B cell (primary cell): ENCODE measurements at regions not wholly inside any gene's neighbourhood (a gene's known extent, or its start where the extent isn't known, plus 50 kb on each side); places are given as distances from the start of the nearest gene placed in this dataset.

ENCODE experiments used
- ATAC-seq: fragments of 200-7000 bp; cut with Tn5 transposase; one replicate; pipeline ENCODE4 v1.10.0; 2021; ENCODE audit warnings: low read depth, mild to moderate bottlenecking, moderate number of reproducible peaks, moderate library complexity
- CTCF ChIA-PET: fragments of 350-600 bp; sonication (Branson Sonifier 250); formaldehyde crosslinking; loops from one replicate; lab custom pipeline; 2021; ENCODE audit warnings: antibody characterized with exemption, inconsistent platforms; lab: Charles Lee
- POLR2A ChIA-PET: fragments of 350-600 bp; sonication (Branson Sonifier 250); formaldehyde crosslinking; loops from one replicate; lab custom pipeline; 2021; ENCODE audit warnings: antibody characterized with exemption; lab: Charles Lee
- DNase-seq: peaks from one replicate; pipeline ENCODE4 v3.0.0; 2013
- H2AFZ ChIP-seq: 2 replicates; pipeline ENCODE4 v1.6.1; 2012; ENCODE audit warnings: mild to moderate bottlenecking, low read depth, low read length; ENCODE audit not compliant: insufficient read depth, poor library complexity, severe bottlenecking
- H3K27ac ChIP-seq, 2 donors: 1 replicate in 1 of 2; 2 replicates in 1 of 2; pipeline ENCODE4 v1.5.1; 2012 to 2013; ENCODE audit warnings: low read length in 2 of 2, mild to moderate bottlenecking in 2 of 2, moderate library complexity in 1 of 2
- H3K27me3 ChIP-seq, 4 experiments: fragments of 200-600 bp in 1 of 4; sonication (generic) in 1 of 4; replicated peaks in 1 of 4; 1 replicate in 2 of 4; 2 replicates in 2 of 4; pipeline versions ENCODE4 v1.6.1 to v1.7.0; 2013 to 2016; ENCODE audit warnings: low read length in 3 of 4, mild to moderate bottlenecking in 2 of 4, mixed read lengths in 1 of 4, moderate library complexity in 1 of 4; ENCODE audit not compliant: insufficient read depth in 4 of 4, control insufficient read depth in 3 of 4; ENCODE audit errors: control extremely low read depth in 1 of 4
- H3K36me3 ChIP-seq, 2 experiments: replicated peaks in 1 of 2; 1 replicate in 1 of 2; 2 replicates in 1 of 2; pipeline versions ENCODE4 v1.6.1 to v1.7.1; 2013; ENCODE audit warnings: low read length in 1 of 2; ENCODE audit not compliant: insufficient read depth in 2 of 2, control insufficient read depth in 1 of 2; ENCODE audit errors: control extremely low read depth in 1 of 2, extremely low read depth in 1 of 2
- H3K4me1 ChIP-seq, 2 donors: fragments of 200-600 bp in 1 of 2; sonication (generic) in 1 of 2; 1 replicate in 1 of 2; 2 replicates in 1 of 2; pipeline versions ENCODE4 v1.5.1 to v1.6.1; 2013 to 2017; ENCODE audit warnings: low read length in 2 of 2; ENCODE audit not compliant: control insufficient read depth in 2 of 2, insufficient read depth in 2 of 2
- H3K4me2 ChIP-seq: replicated peaks from 2 replicates; pipeline ENCODE3; 2012; ENCODE audit warnings: mild to moderate bottlenecking, low read depth, low read length; ENCODE audit not compliant: poor library complexity, severe bottlenecking
- H3K4me3 ChIP-seq, 5 experiments: fragments of 200-600 bp in 1 of 5; sonication (generic) in 1 of 5; 1 replicate in 3 of 5; 2 replicates in 2 of 5; pipeline versions ENCODE4 v1.5.1 to v1.7.0; 2011 to 2016; ENCODE audit warnings: low read length in 4 of 5, mild to moderate bottlenecking in 4 of 5, low read depth in 2 of 5, control low read depth in 1 of 5, moderate library complexity in 1 of 5; ENCODE audit not compliant: insufficient read depth in 1 of 5; ENCODE audit errors: control extremely low read depth in 1 of 5, extremely low read depth in 1 of 5
- H3K79me2 ChIP-seq: fragments of 200-600 bp; sonication (generic); one replicate; pipeline ENCODE4 v1.6.0; 2016; ENCODE audit warnings: low read length; ENCODE audit not compliant: control insufficient read depth, insufficient read depth
- H3K9ac ChIP-seq: fragments of 200-600 bp; sonication (generic); 2 replicates; pipeline ENCODE4 v1.6.1; 2017; ENCODE audit warnings: mild to moderate bottlenecking, low read length, moderate library complexity
- H3K9me3 ChIP-seq, 3 donors: one replicate each; pipeline versions ENCODE4 v1.6.1 to v1.7.1; 2013; ENCODE audit warnings: low read length in 2 of 3; ENCODE audit not compliant: control insufficient read depth in 2 of 3, insufficient read depth in 1 of 3; ENCODE audit errors: control extremely low read depth in 1 of 3
- H4K20me1 ChIP-seq: 2 replicates; pipeline ENCODE4 v1.6.0; 2012; ENCODE audit warnings: mild to moderate bottlenecking, low read length; ENCODE audit not compliant: insufficient read depth, control insufficient read depth, poor library complexity, severe bottlenecking
- H3K27ac Mint-ChIP-seq: one replicate; pipeline ENCODE4 v1.8.0; 2021; ENCODE audit warnings: mixed read lengths
- H3K27me3 Mint-ChIP-seq: one replicate; pipeline ENCODE4 v1.8.0; 2021; ENCODE audit warnings: mixed read lengths
- H3K4me1 Mint-ChIP-seq: one replicate; pipeline ENCODE4 v1.8.0; 2021; ENCODE audit warnings: mixed read lengths
- H3K4me3 Mint-ChIP-seq: one replicate; pipeline ENCODE4 v1.8.0; 2021; ENCODE audit warnings: mixed read lengths
- H3K9me3 Mint-ChIP-seq: one replicate; pipeline ENCODE4 v1.8.0; 2022; ENCODE audit warnings: mixed read lengths; ENCODE audit not compliant: insufficient read depth
- EZH2 ChIP-seq: IDR thresholded peaks from 2 replicates; pipeline ENCODE4 v1.6.1; 2012; ENCODE audit warnings: borderline replicate concordance, low read depth, mild to moderate bottlenecking, moderate library complexity, low read length; ENCODE audit not compliant: insufficient read depth, poor library complexity, severe bottlenecking
- WGBS: methylation state at CpG from one replicate; pipeline ENCODE4 v1.1.5; 2013; ENCODE audit warnings: missing lambda C conversion rate; ENCODE audit not compliant: insufficient coverage; 5-methylcytosine and 5-hydroxymethylcytosine counted together
- intact Hi-C: fragments of 100-400 bp; cut with micrococcal nuclease; formaldehyde crosslinking; loops from one replicate; pipeline ENCODE4 v1.10.0; 2022
- TF ChIP-seq, protein P1 (sequence below): fragments of 200-600 bp; IDR thresholded peaks from one replicate; pipeline ENCODE4 v1.8.0; 2022; ENCODE audit warnings: antibody characterized with exemption, mild to moderate bottlenecking

DNA sequence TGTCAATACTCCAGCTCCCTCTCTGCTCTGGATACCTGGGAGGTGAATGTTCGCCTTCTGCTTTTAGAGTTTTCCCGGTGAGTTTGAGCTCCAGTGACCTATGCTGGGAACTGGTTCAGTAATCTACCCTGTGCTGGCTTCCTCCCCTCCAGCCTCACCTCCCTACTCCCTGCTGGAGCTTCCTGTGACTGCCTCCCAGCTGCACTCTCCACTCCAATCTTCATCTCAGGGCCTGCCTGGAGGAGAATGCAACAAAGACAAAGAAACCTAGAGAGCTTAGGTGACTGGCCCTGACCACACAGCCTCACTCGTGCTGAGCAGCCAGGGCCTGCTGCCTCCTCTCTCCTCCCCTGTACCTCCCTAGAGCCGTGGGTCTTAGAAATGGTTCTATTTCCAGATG is 101.6 kb upstream of the FOXF1 start:
- Histone ChIP-seq H3K79me2 (no peaks in the 10 kb centered on the region), H3K4me3 (no peak overlapping the region), H3K36me3 (no peaks in the 10 kb centered on the region), H3K9ac (no peak overlapping the region), H4K20me1 (no peaks in the 10 kb centered on the region), H2AFZ (no peak overlapping the region), H3K4me2 (no peak overlapping the region), H3K4me1 (no peaks in the 10 kb centered on the region), H3K27ac (no peak overlapping the region), H3K9me3 (peaks cover 0 to 15% (median 4%) of the 10 kb centered on the region in 3 donors), H3K27me3 (peaks cover 0 to 3% (median under 1%) of the 10 kb centered on the region in 4 experiments)
- no peak for TF ChIP-seq EZH2
- TF ChIP-seq, protein P1, sequence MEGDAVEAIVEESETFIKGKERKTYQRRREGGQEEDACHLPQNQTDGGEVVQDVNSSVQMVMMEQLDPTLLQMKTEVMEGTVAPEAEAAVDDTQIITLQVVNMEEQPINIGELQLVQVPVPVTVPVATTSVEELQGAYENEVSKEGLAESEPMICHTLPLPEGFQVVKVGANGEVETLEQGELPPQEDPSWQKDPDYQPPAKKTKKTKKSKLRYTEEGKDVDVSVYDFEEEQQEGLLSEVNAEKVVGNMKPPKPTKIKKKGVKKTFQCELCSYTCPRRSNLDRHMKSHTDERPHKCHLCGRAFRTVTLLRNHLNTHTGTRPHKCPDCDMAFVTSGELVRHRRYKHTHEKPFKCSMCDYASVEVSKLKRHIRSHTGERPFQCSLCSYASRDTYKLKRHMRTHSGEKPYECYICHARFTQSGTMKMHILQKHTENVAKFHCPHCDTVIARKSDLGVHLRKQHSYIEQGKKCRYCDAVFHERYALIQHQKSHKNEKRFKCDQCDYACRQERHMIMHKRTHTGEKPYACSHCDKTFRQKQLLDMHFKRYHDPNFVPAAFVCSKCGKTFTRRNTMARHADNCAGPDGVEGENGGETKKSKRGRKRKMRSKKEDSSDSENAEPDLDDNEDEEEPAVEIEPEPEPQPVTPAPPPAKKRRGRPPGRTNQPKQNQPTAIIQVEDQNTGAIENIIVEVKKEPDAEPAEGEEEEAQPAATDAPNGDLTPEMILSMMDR = no peak
- H3K4me3 Mint-ChIP-seq = no peak overlapping the region
- no peaks in the 10 kb centered on the region for H3K4me1 Mint-ChIP-seq
- CTCF ChIA-PET = no interaction called here
- ATAC-seq (no peak), DNase-seq (no peak)
- peaks cover 24% of the 10 kb centered on the region for H3K27me3 Mint-ChIP-seq
- intact Hi-C loops = no loop called here
- POLR2A ChIA-PET = no interaction called here
- H3K27ac Mint-ChIP-seq = no peak overlapping the region
- peaks cover 2% of the 10 kb centered on the region for H3K9me3 Mint-ChIP-seq
- 68% methylated on average over 3 of the region's 4 CpGs for WGBS

DNA sequence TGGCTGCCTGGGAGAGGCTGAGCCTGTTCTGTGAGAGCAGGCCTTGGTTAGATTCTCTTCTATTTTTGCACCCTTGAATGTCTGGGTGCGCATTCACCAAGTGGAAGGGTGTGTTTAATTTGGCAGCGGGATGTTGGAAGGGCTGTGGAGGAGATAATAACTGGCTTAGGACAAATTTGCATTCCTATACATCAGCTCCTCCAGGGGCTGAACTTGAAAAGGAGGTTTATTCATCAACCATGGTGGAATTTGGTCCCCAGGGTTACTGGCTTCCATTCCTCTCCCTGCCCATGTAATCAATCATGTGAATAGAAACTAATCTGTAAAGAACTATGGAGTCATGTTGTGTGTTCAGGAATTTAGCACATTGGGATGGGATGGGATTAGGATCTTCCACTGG is 100.2 kb upstream of the FOXF1 start:
- Histone ChIP-seq H3K36me3 (no peaks in the 10 kb centered on the region), H3K9ac (no peak overlapping the region), H3K4me3 (no peak overlapping the region), H3K27ac (no peak overlapping the region), H2AFZ (no peak overlapping the region), H3K4me2 (no peak overlapping the region), H4K20me1 (no peaks in the 10 kb centered on the region), H3K4me1 (no peaks in the 10 kb centered on the region), H3K79me2 (no peaks in the 10 kb centered on the region), H3K27me3 (peaks cover 0 to 3% (median under 1%) of the 10 kb centered on the region in 4 experiments), H3K9me3 (peaks cover 0 to 15% (median 4%) of the 10 kb centered on the region in 3 donors)
- TF ChIP-seq, protein P1 = no peak
- no peak for TF ChIP-seq EZH2
- DNase-seq = no peak
- intact Hi-C loops = no loop called here
- CTCF ChIA-PET = no interaction called here
- Mint-ChIP-seq H3K9me3 (peaks cover 2% of the 10 kb centered on the region), H3K4me3 (no peak overlapping the region), H3K27ac (no peak overlapping the region), H3K4me1 (no peaks in the 10 kb centered on the region), H3K27me3 (peaks cover 24% of the 10 kb centered on the region)
- no CpG with 5 or more reads among the region's 2 CpGs for WGBS
- POLR2A ChIA-PET = no interaction called here
- no peak for ATAC-seq
